22Rv1 (cell line): ENCODE measurements at regions not wholly inside any gene's neighbourhood (a gene's known extent, or its start where the extent isn't known, plus 50 kb on each side); places are given as distances from the start of the nearest gene placed in this dataset.

Experiments
- CTCF ChIP-seq: fragments of 450-650 bp; IDR thresholded peaks from 2 replicates; pipeline ENCODE4 v1.5.1; 2017; ENCODE audit warnings: mild to moderate bottlenecking
- ZFX ChIP-seq: fragments of 450-650 bp; IDR thresholded peaks from 2 replicates; pipeline ENCODE4 v1.6.1; 2017; ENCODE audit warnings: antibody characterized with exemption, borderline replicate concordance

- TF ChIP-seq CTCF (no peak), ZFX (no peak)
These were observed 73.2 kb upstream of the TRABD2B start for GRCh38 chr1:48070396-48070750.
